ENCODE measurements at regions not wholly inside any gene's neighbourhood (a gene's known extent, or its start where the extent isn't known, plus 50 kb on each side); places are given as distances from the start of the nearest gene placed in this dataset.
"Not testable (repeated sequence)": the region's sequence is repeated elsewhere in the genome, so short reads cannot be mapped to it uniquely, and the experiment has no call there.

- no peaks in the 10 kb centered on the region for H3K4me1 Mint-ChIP-seq (ENCODE audit: low read depth in 2 of 2)
- no peaks in the 10 kb centered on the region for H3K36me3 Mint-ChIP-seq
- no peak overlapping the region for H3K27ac Mint-ChIP-seq
- DNase-seq (ENCODE audit: low spot score): no peak
- ATAC-seq: no peak
- no peaks in the 10 kb centered on the region for H3K27me3 Mint-ChIP-seq
- H3K9me3 Mint-ChIP-seq: peaks cover 12% of the 10 kb centered on the region
- no peak overlapping the region for H3K4me3 Mint-ChIP-seq
Measured at GRCh38 chr4:117577686-117578311, 456.5 kb upstream of the NDST3 start.

DNA sequence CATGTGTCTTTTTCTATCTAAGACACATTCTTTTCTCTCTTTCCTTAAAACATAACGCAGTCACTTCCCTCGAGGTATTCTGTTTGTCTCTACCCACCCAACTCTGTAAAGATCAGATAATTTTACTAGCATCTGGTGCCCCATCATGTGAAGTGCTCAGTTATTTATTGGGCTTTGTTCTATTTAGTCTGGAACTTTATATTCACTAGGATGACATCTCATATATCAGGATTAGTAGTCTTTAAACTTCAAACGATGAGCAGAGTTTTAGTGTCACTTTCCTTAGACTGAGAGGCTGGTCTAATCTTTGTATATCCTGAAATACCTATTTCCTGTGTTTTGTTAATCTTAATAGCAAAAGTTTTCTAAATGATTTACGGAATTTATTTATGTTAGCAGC lies 445.5 kb upstream of the NDST3 start:
- no peak overlapping the region for H3K27ac Mint-ChIP-seq
- H3K36me3 Mint-ChIP-seq: no peaks in the 10 kb centered on the region
- H3K4me3 Mint-ChIP-seq: no peak overlapping the region
- ATAC-seq (no peak), DNase-seq (ENCODE audit: low spot score) (no peak)
- no peaks in the 10 kb centered on the region for H3K4me1 Mint-ChIP-seq (ENCODE audit: low read depth in 2 of 2)
- no peaks in the 10 kb centered on the region for H3K27me3 Mint-ChIP-seq
- peaks cover 13% of the 10 kb centered on the region for H3K9me3 Mint-ChIP-seq

GRCh38 chr4:117596917-117597480 lies 437.3 kb upstream of the NDST3 start:
- no peak for DNase-seq (ENCODE audit: low spot score)
- no peaks in the 10 kb centered on the region for H3K27me3 Mint-ChIP-seq
- H3K27ac Mint-ChIP-seq: no peak overlapping the region
- no peaks in the 10 kb centered on the region for H3K4me1 Mint-ChIP-seq (ENCODE audit: low read depth in 2 of 2)
- no peaks in the 10 kb centered on the region for H3K36me3 Mint-ChIP-seq
- no peak for ATAC-seq
- H3K4me3 Mint-ChIP-seq: no peak overlapping the region
- H3K9me3 Mint-ChIP-seq: peaks cover 10% of the 10 kb centered on the region

- DNase-seq (ENCODE audit: low spot score); H3K27ac Mint-ChIP-seq; H3K36me3 Mint-ChIP-seq; H3K27me3 Mint-ChIP-seq; H3K4me1 Mint-ChIP-seq (ENCODE audit: low read depth in 2 of 2); H3K4me3 Mint-ChIP-seq; H3K9me3 Mint-ChIP-seq; ATAC-seq: not testable (repeated sequence)
Measured at GRCh38 chr4:117599393-117599792, 434.9 kb upstream of the NDST3 start.

GRCh38 chr4:117600936-117601335 lies 433.4 kb upstream of the NDST3 start:
- H3K4me3 Mint-ChIP-seq; H3K27me3 Mint-ChIP-seq; DNase-seq (ENCODE audit: low spot score); ATAC-seq; H3K9me3 Mint-ChIP-seq; H3K4me1 Mint-ChIP-seq (ENCODE audit: low read depth in 2 of 2); H3K27ac Mint-ChIP-seq; H3K36me3 Mint-ChIP-seq: not testable (repeated sequence)

DNA sequence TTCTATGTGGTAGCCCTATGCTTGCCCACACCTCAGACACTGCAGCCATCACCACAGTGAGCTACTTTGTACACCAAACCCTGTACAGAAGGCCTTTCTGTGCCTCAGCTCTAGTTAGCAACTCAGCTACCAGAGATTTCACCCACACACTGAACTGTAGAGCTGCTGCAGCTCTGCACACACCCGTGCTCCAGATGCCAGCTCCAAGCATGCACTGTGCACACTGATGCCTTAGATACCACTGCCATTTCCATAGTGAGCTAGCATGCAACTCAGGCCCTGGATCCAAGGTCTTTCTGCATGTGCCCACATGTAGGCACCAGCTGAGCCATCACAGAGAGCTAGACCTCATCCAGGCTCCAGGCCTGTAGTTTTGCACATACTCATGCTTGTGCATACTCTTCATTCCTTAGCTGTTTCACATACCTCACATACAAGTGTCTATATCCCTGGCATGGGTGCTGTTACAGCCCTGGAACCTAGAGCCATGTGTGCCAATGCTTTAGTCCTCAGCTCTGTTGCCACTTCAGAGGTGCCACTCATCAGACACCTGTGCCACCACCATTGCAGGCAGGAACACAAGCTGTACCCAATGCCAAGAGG lies 423.5 kb upstream of the NDST3 start:
- ATAC-seq: no peak
- no peak for DNase-seq (ENCODE audit: low spot score)
- no peaks in the 10 kb centered on the region for H3K4me1 Mint-ChIP-seq (ENCODE audit: low read depth in 2 of 2)
- peaks cover 21% of the 10 kb centered on the region for H3K9me3 Mint-ChIP-seq
- H3K36me3 Mint-ChIP-seq: peaks cover 4% of the 10 kb centered on the region
- H3K4me3 Mint-ChIP-seq: no peak overlapping the region
- H3K27ac Mint-ChIP-seq: no peak overlapping the region
- H3K27me3 Mint-ChIP-seq: no peaks in the 10 kb centered on the region

DNA sequence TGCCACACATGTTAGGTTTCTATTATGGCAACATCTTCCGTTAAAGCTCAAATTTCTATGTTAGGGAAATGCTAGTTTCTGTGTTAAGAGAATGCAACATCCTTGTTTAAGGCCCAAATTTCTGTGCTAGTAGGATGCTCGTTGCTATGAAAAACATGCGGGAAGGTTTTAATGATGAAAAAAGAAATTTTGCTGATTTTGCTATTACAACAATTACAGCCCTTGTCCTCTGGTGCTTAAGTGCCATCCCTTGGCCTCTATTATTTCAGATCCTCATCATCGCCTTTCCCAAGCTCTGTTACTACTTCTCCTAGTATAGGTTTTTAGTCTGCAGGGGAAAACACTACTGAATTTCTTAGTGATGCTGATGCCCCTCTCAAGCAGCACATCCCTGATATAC lies 412.6 kb upstream of the NDST3 start:
- Mint-ChIP-seq H3K9me3 (peaks cover 11% of the 10 kb centered on the region), H3K36me3 (no peaks in the 10 kb centered on the region), H3K27me3 (no peaks in the 10 kb centered on the region)

GRCh38 chr4:117623326-117623725 lies 411.0 kb upstream of the NDST3 start:
- Mint-ChIP-seq H3K9me3 (peaks cover 8% of the 10 kb centered on the region), H3K4me3 (no peak overlapping the region), H3K36me3 (no peaks in the 10 kb centered on the region), H3K27ac (no peak overlapping the region), H3K27me3 (no peaks in the 10 kb centered on the region), H3K4me1 (ENCODE audit: low read depth in 2 of 2) (no peaks in the 10 kb centered on the region)
- DNase-seq (ENCODE audit: low spot score) (no peak), ATAC-seq (no peak)

More for the DNA sequence above, 412.6 kb upstream of the NDST3 start:
- Mint-ChIP-seq H3K4me3 (no peak overlapping the region), H3K27ac (no peak overlapping the region), H3K4me1 (ENCODE audit: low read depth in 2 of 2) (no peaks in the 10 kb centered on the region)
- DNase-seq (ENCODE audit: low spot score): no peak
- no peak for ATAC-seq

- ATAC-seq (no peak), DNase-seq (ENCODE audit: low spot score) (no peak)
- Mint-ChIP-seq H3K4me3 (no peak overlapping the region), H3K27me3 (no peaks in the 10 kb centered on the region), H3K4me1 (ENCODE audit: low read depth in 2 of 2) (no peaks in the 10 kb centered on the region), H3K36me3 (no peaks in the 10 kb centered on the region), H3K9me3 (peaks cover 9% of the 10 kb centered on the region), H3K27ac (no peak overlapping the region)
Measured at GRCh38 chr4:117626664-117627063, 407.6 kb upstream of the NDST3 start.

- no peak for DNase-seq (ENCODE audit: low spot score)
- no peak overlapping the region for H3K4me3 Mint-ChIP-seq
- no peaks in the 10 kb centered on the region for H3K4me1 Mint-ChIP-seq (ENCODE audit: low read depth in 2 of 2)
- H3K27me3 Mint-ChIP-seq: no peaks in the 10 kb centered on the region
- ATAC-seq: no peak
- no peaks in the 10 kb centered on the region for H3K36me3 Mint-ChIP-seq
- no peak overlapping the region for H3K27ac Mint-ChIP-seq
- peaks cover 5% of the 10 kb centered on the region for H3K9me3 Mint-ChIP-seq
Measured at GRCh38 chr4:117634716-117635115, 399.6 kb upstream of the NDST3 start.

DNA sequence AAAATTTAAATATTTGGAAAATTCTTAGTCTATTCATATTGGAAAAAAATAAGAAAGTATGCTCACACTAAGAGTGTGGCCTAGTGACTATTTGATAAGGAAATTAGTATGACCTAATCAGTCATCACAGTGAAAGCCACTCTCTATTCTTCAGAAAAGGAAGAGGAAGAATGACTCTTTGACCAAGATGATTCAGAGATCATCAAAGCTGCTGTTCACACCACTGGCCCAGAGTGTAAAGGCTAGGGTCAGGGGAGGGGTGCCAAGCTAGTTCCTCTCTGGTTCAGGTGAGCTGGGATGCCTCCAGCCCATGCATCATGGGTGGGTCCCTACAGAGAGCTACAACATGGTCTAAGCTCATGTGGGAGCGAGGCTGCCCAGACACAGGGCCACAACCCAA lies 396.9 kb upstream of the NDST3 start:
- ATAC-seq: no peak
- no peaks in the 10 kb centered on the region for H3K27me3 Mint-ChIP-seq
- no peaks in the 10 kb centered on the region for H3K36me3 Mint-ChIP-seq
- H3K4me1 Mint-ChIP-seq (ENCODE audit: low read depth in 2 of 2): no peaks in the 10 kb centered on the region
- H3K27ac Mint-ChIP-seq: no peak overlapping the region
- no peaks in the 10 kb centered on the region for H3K9me3 Mint-ChIP-seq
- H3K4me3 Mint-ChIP-seq: no peak overlapping the region
- DNase-seq (ENCODE audit: low spot score): no peak

DNA sequence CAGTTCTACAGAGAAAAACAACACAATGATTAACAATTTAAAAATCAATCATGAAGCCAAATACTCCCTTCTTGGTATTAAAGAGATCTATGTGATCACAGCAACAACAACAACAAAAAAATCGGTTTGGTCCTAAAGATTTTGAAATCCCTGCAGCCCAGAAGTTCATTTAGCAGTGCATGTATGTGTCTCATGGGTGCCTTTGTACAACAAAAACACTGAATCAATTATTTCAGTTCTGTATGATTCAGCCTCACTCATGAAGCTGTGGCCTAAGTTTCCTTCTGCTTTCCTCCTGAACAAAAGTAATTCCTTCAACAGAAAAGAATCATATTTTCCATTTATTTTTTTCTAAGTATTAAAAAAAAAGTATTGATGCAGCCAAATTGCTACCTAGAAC lies 393.4 kb upstream of the NDST3 start:
- H3K27me3 Mint-ChIP-seq: no peaks in the 10 kb centered on the region
- DNase-seq (ENCODE audit: low spot score) (no peak), ATAC-seq (no peak)
- H3K27ac Mint-ChIP-seq: no peak overlapping the region
- no peak overlapping the region for H3K4me3 Mint-ChIP-seq
- peaks cover 3% of the 10 kb centered on the region for H3K9me3 Mint-ChIP-seq
- H3K4me1 Mint-ChIP-seq (ENCODE audit: low read depth in 2 of 2): no peaks in the 10 kb centered on the region
- no peaks in the 10 kb centered on the region for H3K36me3 Mint-ChIP-seq

- Mint-ChIP-seq H3K4me3 (no peak overlapping the region), H3K27me3 (no peaks in the 10 kb centered on the region), H3K27ac (no peak overlapping the region), H3K4me1 (ENCODE audit: low read depth in 2 of 2) (no peaks in the 10 kb centered on the region), H3K9me3 (peaks cover 3% of the 10 kb centered on the region), H3K36me3 (no peaks in the 10 kb centered on the region)
- DNase-seq (ENCODE audit: low spot score): no peak
- ATAC-seq: no peak
Measured at GRCh38 chr4:117641519-117641918, 392.8 kb upstream of the NDST3 start.

- DNase-seq (ENCODE audit: low spot score) (no peak), ATAC-seq (no peak)
- no peaks in the 10 kb centered on the region for H3K27me3 Mint-ChIP-seq
- peaks cover 10% of the 10 kb centered on the region for H3K36me3 Mint-ChIP-seq
- peaks cover 18% of the 10 kb centered on the region for H3K9me3 Mint-ChIP-seq
- no peak overlapping the region for H3K27ac Mint-ChIP-seq
- no peaks in the 10 kb centered on the region for H3K4me1 Mint-ChIP-seq (ENCODE audit: low read depth in 2 of 2)
- no peak overlapping the region for H3K4me3 Mint-ChIP-seq
Measured at GRCh38 chr4:117654079-117654478, 380.2 kb upstream of the NDST3 start.

DNA sequence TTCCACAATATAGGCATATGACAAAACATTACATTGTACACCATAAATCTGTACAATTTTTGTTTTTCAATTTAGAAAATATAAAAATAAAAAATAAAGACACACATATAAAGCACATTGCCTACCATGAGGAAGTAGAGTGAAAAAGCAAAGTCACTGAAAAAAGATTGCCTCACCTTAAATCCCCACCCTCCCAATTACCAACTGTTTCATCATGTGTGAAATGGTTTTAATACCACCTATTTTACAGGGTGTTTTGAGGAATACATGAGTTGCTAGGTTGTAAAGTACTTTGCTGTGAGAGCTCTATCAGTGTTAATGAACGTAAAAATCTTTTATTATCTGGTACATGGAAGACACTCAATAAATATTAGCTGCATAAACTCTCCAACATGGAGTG lies 373.6 kb upstream of the NDST3 start:
- Mint-ChIP-seq H3K4me1 (ENCODE audit: low read depth in 2 of 2) (no peaks in the 10 kb centered on the region), H3K36me3 (peaks cover 13% of the 10 kb centered on the region), H3K9me3 (peaks cover 8% of the 10 kb centered on the region), H3K27me3 (no peaks in the 10 kb centered on the region), H3K4me3 (no peak overlapping the region), H3K27ac (no peak overlapping the region)
- ATAC-seq: no peak
- no peak for DNase-seq (ENCODE audit: low spot score)

Data from natural killer cell treated with Interleukin-12 subunit alpha and Interleukin-12 subunit beta and Interleukin-15 and Interleukin-18, amount 100 ng/mL, for 72 hours (primary cell).